ENCODE measurements at regions not wholly inside any gene's neighbourhood (a gene's known extent, or its start where the extent isn't known, plus 50 kb on each side); places are given as distances from the start of the nearest gene placed in this dataset.

DNA sequence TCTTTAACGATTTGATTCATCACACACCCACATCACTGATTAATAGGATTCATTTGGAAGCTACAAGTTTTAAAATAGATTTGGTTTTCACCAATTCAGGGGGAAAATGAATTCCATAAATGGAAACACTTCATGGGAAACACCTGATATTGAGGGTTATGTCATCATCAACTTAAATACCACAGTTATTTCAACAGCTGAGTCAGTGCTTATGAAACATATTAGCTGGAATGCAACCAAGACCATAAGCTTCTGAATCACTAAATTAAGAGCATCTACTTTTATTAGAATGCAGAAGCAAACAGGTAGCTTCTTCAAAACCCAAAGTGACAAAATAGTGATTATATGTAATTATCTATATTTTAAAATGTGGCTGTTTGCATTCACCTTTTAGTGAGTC lies 207.8 kb upstream of the DCAF8L1 start:
- TF ChIP-seq, protein P1, sequence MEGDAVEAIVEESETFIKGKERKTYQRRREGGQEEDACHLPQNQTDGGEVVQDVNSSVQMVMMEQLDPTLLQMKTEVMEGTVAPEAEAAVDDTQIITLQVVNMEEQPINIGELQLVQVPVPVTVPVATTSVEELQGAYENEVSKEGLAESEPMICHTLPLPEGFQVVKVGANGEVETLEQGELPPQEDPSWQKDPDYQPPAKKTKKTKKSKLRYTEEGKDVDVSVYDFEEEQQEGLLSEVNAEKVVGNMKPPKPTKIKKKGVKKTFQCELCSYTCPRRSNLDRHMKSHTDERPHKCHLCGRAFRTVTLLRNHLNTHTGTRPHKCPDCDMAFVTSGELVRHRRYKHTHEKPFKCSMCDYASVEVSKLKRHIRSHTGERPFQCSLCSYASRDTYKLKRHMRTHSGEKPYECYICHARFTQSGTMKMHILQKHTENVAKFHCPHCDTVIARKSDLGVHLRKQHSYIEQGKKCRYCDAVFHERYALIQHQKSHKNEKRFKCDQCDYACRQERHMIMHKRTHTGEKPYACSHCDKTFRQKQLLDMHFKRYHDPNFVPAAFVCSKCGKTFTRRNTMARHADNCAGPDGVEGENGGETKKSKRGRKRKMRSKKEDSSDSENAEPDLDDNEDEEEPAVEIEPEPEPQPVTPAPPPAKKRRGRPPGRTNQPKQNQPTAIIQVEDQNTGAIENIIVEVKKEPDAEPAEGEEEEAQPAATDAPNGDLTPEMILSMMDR (IDR thresholded peaks at IDR 0.05), result no peak
- TF ChIP-seq POLR2A (IDR thresholded peaks at IDR 0.05), result no peak

All from testis (tissue), 2 donors.